ENCODE measurements at regions not wholly inside any gene's neighbourhood (a gene's known extent, or its start where the extent isn't known, plus 50 kb on each side); places are given as distances from the start of the nearest gene placed in this dataset.

DNA sequence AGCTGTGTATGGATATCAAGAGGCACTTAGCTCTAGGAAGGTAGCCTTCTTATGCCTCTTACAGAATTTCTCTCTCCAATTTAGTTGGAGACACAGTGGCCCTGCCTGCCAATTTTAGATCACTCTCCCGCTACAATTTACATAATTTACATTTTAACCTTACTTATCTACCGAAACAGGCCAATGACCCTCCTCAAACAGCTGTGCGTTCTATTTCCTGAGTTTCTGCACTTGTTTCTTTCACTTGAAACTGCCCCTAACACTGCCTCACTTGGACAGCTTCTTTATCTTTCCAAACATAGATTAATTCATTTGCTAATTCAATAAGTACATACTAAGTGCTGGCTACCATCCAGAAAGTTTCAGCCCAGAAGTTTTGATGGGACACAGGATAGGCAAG is 52.9 kb upstream of the HDDC2 start:
- Mint-ChIP-seq H3K9me3 (no peaks in the 10 kb centered on the region), H3K36me3 (ENCODE audit: low read depth) (no peaks in the 10 kb centered on the region), H3K27ac (no peak overlapping the region), H3K4me3 (no peak overlapping the region), H3K4me1 (no peaks in the 10 kb centered on the region), H3K27me3 (ENCODE audit: low read depth, poor library complexity) (no peaks in the 10 kb centered on the region)
- TF ChIP-seq, protein P1, sequence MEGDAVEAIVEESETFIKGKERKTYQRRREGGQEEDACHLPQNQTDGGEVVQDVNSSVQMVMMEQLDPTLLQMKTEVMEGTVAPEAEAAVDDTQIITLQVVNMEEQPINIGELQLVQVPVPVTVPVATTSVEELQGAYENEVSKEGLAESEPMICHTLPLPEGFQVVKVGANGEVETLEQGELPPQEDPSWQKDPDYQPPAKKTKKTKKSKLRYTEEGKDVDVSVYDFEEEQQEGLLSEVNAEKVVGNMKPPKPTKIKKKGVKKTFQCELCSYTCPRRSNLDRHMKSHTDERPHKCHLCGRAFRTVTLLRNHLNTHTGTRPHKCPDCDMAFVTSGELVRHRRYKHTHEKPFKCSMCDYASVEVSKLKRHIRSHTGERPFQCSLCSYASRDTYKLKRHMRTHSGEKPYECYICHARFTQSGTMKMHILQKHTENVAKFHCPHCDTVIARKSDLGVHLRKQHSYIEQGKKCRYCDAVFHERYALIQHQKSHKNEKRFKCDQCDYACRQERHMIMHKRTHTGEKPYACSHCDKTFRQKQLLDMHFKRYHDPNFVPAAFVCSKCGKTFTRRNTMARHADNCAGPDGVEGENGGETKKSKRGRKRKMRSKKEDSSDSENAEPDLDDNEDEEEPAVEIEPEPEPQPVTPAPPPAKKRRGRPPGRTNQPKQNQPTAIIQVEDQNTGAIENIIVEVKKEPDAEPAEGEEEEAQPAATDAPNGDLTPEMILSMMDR (IDR thresholded peaks at IDR 0.05): no peak
- DNase-seq: no peak

- Mint-ChIP-seq H3K27ac (no peak overlapping the region), H3K4me3 (no peak overlapping the region), H3K27me3 (ENCODE audit: low read depth, poor library complexity) (peaks cover 2% of the 10 kb centered on the region), H3K36me3 (ENCODE audit: low read depth) (no peaks in the 10 kb centered on the region), H3K4me1 (peaks cover 9% of the 10 kb centered on the region), H3K9me3 (no peaks in the 10 kb centered on the region)
- DNase-seq: no peak
- TF ChIP-seq, protein P1 (IDR thresholded peaks at IDR 0.05): no peak
These were observed 55.1 kb upstream of the HDDC2 start for GRCh38 chr6:125356884-125357283.

DNA sequence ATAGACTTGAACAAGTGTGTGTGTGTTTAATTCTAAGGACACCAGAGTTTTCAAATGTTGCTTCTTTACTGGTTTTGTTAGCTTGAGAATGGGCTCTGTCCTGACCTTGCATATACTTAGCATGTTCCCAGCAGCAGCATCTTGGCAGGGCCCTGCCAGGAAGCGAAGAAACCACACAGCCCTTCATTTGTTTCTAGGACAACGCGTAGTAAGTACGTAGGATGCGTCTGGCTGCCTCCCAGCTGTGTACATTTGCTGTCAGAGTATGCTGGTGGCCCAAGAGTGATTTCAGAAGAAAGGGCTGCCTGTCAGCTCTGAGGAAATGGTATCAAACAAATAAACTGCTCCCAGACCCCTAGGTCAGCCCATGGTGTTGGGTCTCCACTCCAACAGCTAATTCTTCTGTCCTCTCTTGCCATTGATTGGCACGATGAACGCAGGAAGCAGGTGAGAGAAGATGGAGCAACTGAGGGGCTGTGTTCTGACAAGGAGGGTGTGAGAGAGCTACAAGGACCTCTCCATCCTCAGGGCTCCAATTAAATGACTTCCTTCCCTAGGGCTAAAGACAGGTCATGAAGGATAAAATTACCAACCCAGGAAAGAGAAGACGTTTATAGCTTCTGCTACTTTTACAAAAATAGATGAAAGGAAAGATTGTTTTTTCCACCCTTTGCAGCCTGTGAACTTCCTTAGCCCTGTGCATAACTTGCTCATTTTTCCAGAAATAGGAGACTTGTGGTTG is 55.9 kb upstream of the HDDC2 start:
- H3K4me1 Mint-ChIP-seq: peaks cover 17% of the 10 kb centered on the region
- no peaks in the 10 kb centered on the region for H3K36me3 Mint-ChIP-seq (ENCODE audit: low read depth)
- no peak for DNase-seq
- TF ChIP-seq, protein P1 (IDR thresholded peaks at IDR 0.05): no peak
- peaks cover 2% of the 10 kb centered on the region for H3K27me3 Mint-ChIP-seq (ENCODE audit: low read depth, poor library complexity)
- H3K4me3 Mint-ChIP-seq: no peak overlapping the region
- peak overlapping the region; percentile 58 for H3K27ac Mint-ChIP-seq
- no peaks in the 10 kb centered on the region for H3K9me3 Mint-ChIP-seq

DNA sequence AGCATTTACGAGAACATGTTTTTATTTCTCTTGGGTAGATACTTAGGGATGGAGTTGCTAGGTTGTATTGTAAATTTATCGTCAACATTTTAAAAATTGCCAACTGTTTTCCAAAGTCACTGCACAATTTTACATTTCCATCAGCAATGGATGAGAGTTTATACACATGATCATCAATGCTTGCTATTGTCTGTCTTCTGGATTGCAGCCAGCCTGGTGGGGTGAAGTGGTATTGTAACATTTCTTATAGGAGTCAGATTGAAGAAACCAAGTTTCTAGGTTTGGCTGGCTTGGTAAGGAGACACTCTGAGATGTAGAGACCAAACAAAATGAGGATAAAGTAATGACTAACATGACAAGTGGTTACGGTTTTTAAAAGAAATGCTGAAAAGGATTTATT is 57.1 kb upstream of the HDDC2 start:
- DNase-seq: no peak
- TF ChIP-seq, protein P1 (IDR thresholded peaks at IDR 0.05): no peak
- Mint-ChIP-seq H3K36me3 (ENCODE audit: low read depth) (no peaks in the 10 kb centered on the region), H3K4me1 (peaks cover 22% of the 10 kb centered on the region), H3K27me3 (ENCODE audit: low read depth, poor library complexity) (peaks cover 2% of the 10 kb centered on the region), H3K4me3 (no peak overlapping the region), H3K9me3 (no peaks in the 10 kb centered on the region), H3K27ac (no peak overlapping the region)

DNA sequence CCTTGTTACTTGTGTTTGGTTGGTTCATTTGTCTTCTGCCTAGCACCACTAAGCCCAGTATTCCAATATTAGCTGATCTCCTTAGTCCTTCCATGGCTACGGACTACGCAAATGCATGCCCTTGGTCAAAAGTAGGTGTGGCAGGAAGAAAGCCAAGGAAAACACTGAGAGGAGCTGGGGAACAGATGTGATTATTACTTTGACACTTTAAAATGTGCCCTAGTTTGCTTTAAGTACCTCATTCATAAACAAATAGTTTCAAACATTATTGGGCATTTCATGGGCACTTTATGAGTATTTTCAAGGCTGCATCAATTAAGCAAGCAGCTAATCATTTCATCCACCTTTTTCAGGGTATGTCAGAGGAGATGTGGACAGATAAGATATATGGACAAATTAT is 60.1 kb upstream of the HDDC2 start:
- no peaks in the 10 kb centered on the region for H3K36me3 Mint-ChIP-seq (ENCODE audit: low read depth)
- H3K27me3 Mint-ChIP-seq (ENCODE audit: low read depth, poor library complexity): peaks cover 5% of the 10 kb centered on the region
- peaks cover 43% of the 10 kb centered on the region for H3K4me1 Mint-ChIP-seq
- no peaks in the 10 kb centered on the region for H3K9me3 Mint-ChIP-seq
- TF ChIP-seq, protein P1 (IDR thresholded peaks at IDR 0.05): no peak
- H3K27ac Mint-ChIP-seq: no peak overlapping the region
- peak overlapping the region; percentile 68 for H3K4me3 Mint-ChIP-seq
- no peak for DNase-seq

Data from nephron progenitor cell (in vitro differentiated cells).